Panc1 (cell line): ENCODE measurements at regions not wholly inside any gene's neighbourhood (a gene's known extent, or its start where the extent isn't known, plus 50 kb on each side); places are given as distances from the start of the nearest gene placed in this dataset.

Experiments used
- ATAC-seq: fragments of 200-7000 bp; cut with Tn5 transposase; 2 replicates; pipeline ENCODE4 v1.9.1; 2020; ENCODE audit warnings: mild to moderate bottlenecking, moderate library complexity
- BruUV-seq: library from RNA; stranded (reverse); fragments of 400-500 nt; replicated peaks from 2 replicates; lab custom pipeline; 2021; lab: Mats Ljungman, UMichigan
- CTCF ChIA-PET: fragments of 300-600 bp; sonication (Branson Sonifier 250); formaldehyde crosslinking; loops from one replicate; lab custom pipeline; 2022; ENCODE audit warnings: antibody characterized with exemption; lab: Charles Lee
- POLR2A ChIA-PET: fragments of 300-600 bp; sonication (Branson Sonifier 250); formaldehyde crosslinking; loops from one replicate; lab custom pipeline; 2022; ENCODE audit warnings: antibody characterized with exemption; lab: Charles Lee
- DNase-seq: peaks from one replicate; pipeline ENCODE4 v3.0.0-alpha.2; 2010; ENCODE audit warnings: low read depth, low spot score
- H3K27ac ChIP-seq: 2 replicates; pipeline ENCODE4 v1.5.1; 2011; ENCODE audit warnings: mild to moderate bottlenecking, low read length, inconsistent platforms
- H3K27me3 ChIP-seq: fragments of 200-500 bp; sonication (Bioruptor generic); 2 replicates; pipeline ENCODE4 v1.6.0; 2014; ENCODE audit warnings: low read length, inconsistent platforms; ENCODE audit not compliant: control insufficient read depth, insufficient read depth
- H3K36me3 ChIP-seq: fragments of 200-500 bp; sonication (Bioruptor generic); 2 replicates; pipeline ENCODE4 v1.5.1; 2014; ENCODE audit warnings: inconsistent platforms, mild to moderate bottlenecking, low read length, moderate library complexity; ENCODE audit not compliant: control insufficient read depth, insufficient read depth
- H3K4me1 ChIP-seq: 2 replicates; pipeline ENCODE4 v1.5.1; 2011; ENCODE audit warnings: inconsistent platforms, mild to moderate bottlenecking, low read length, moderate library complexity; ENCODE audit not compliant: control insufficient read depth, insufficient read depth
- H3K4me3 ChIP-seq, 2 experiments: 2 replicates each; pipeline ENCODE4 v1.5.1; 2011 to 2012; ENCODE audit warnings: low read depth in 2 of 2, low read length in 2 of 2, mild to moderate bottlenecking in 2 of 2, inconsistent platforms in 1 of 2, moderate library complexity in 1 of 2
- H3K9me3 ChIP-seq: fragments of 200-500 bp; sonication (Bioruptor generic); 2 replicates; pipeline ENCODE4 v1.5.1; 2014; ENCODE audit warnings: low read depth, mild to moderate bottlenecking, inconsistent platforms, low read length, moderate library complexity; ENCODE audit not compliant: control insufficient read depth, insufficient read depth
- POLR2AphosphoS5 ChIP-seq: IDR thresholded peaks from 2 replicates; pipeline ENCODE4 v1.6.1; 2012; ENCODE audit warnings: mild to moderate bottlenecking, low read depth, low read length, moderate library complexity
- SIN3A ChIP-seq: IDR thresholded peaks from 2 replicates; pipeline ENCODE4 v1.6.1; 2012; ENCODE audit warnings: low read depth, mild to moderate bottlenecking, low read length, moderate library complexity, borderline replicate concordance; ENCODE audit not compliant: insufficient read depth
- TCF7L2 ChIP-seq: IDR thresholded peaks from 2 replicates; pipeline ENCODE4 v1.6.1; 2011; ENCODE audit warnings: mild to moderate bottlenecking, low read depth, low read length, inconsistent platforms
- in situ Hi-C: cut with HindIII; loops from 2 replicates; pipeline ENCODE4 v1.10.0; 2016; ENCODE audit warnings: low sequenced_read_pairs, low pct_unique_long_range_greater_than_20kb
- intact Hi-C: fragments of 100-400 bp; cut with micrococcal nuclease; formaldehyde crosslinking; loops from one replicate; pipeline ENCODE4 v1.10.0; 2022; ENCODE audit not compliant: unreplicated experiment
- TF ChIP-seq, protein P1 (sequence below), 2 experiments: IDR thresholded peaks; 2 replicates each; pipeline ENCODE4 v1.6.1; 2011 to 2012; ENCODE audit warnings: low read depth in 2 of 2, control low read depth in 1 of 2, low read length in 1 of 2, mild to moderate bottlenecking in 1 of 2, moderate library complexity in 1 of 2; ENCODE audit not compliant: insufficient read depth in 1 of 2
- TF ChIP-seq, protein P2 (sequence below): fragments of 450-650 bp; IDR thresholded peaks from 2 replicates; pipeline ENCODE4 v1.5.1; 2017; ENCODE audit warnings: mild to moderate bottlenecking

DNA sequence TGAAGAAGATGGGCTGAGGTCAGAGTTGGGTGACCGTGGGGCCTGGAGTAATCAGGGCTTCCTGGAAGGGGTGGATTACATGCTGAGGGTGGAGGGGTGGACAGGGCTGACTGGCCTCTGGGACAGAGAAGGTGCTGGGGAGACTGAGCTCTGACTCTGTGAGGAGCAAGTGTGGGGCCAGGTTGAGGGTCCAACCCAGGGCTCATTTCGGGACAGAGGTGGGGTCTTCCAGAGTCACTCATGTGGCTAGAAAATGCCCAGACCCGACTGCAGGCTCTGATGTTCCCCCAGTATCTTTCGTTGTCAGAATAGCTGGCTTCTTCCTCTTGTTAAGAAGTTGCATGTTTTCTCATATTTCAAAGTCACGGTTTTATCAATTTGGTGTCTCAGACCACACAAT, 311.8 kb downstream of the PTPRU start:
- in situ Hi-C loops, result no loop called here
- TF ChIP-seq SIN3A (no peak), TCF7L2 (no peak), POLR2AphosphoS5 (no peak)
- TF ChIP-seq, protein P1, sequence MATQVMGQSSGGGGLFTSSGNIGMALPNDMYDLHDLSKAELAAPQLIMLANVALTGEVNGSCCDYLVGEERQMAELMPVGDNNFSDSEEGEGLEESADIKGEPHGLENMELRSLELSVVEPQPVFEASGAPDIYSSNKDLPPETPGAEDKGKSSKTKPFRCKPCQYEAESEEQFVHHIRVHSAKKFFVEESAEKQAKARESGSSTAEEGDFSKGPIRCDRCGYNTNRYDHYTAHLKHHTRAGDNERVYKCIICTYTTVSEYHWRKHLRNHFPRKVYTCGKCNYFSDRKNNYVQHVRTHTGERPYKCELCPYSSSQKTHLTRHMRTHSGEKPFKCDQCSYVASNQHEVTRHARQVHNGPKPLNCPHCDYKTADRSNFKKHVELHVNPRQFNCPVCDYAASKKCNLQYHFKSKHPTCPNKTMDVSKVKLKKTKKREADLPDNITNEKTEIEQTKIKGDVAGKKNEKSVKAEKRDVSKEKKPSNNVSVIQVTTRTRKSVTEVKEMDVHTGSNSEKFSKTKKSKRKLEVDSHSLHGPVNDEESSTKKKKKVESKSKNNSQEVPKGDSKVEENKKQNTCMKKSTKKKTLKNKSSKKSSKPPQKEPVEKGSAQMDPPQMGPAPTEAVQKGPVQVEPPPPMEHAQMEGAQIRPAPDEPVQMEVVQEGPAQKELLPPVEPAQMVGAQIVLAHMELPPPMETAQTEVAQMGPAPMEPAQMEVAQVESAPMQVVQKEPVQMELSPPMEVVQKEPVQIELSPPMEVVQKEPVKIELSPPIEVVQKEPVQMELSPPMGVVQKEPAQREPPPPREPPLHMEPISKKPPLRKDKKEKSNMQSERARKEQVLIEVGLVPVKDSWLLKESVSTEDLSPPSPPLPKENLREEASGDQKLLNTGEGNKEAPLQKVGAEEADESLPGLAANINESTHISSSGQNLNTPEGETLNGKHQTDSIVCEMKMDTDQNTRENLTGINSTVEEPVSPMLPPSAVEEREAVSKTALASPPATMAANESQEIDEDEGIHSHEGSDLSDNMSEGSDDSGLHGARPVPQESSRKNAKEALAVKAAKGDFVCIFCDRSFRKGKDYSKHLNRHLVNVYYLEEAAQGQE (IDR thresholded peaks at IDR 0.05; ENCODE audit: insufficient read depth in 1 of 2, low read depth in 2 of 2, low read length in 1 of 2), result no peak
- TF ChIP-seq, protein P2, sequence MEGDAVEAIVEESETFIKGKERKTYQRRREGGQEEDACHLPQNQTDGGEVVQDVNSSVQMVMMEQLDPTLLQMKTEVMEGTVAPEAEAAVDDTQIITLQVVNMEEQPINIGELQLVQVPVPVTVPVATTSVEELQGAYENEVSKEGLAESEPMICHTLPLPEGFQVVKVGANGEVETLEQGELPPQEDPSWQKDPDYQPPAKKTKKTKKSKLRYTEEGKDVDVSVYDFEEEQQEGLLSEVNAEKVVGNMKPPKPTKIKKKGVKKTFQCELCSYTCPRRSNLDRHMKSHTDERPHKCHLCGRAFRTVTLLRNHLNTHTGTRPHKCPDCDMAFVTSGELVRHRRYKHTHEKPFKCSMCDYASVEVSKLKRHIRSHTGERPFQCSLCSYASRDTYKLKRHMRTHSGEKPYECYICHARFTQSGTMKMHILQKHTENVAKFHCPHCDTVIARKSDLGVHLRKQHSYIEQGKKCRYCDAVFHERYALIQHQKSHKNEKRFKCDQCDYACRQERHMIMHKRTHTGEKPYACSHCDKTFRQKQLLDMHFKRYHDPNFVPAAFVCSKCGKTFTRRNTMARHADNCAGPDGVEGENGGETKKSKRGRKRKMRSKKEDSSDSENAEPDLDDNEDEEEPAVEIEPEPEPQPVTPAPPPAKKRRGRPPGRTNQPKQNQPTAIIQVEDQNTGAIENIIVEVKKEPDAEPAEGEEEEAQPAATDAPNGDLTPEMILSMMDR, result no peak
- Histone ChIP-seq H3K4me3 (no peak overlapping the region), H3K9me3 (no peaks in the 10 kb centered on the region), H3K36me3 (no peaks in the 10 kb centered on the region), H3K4me1 (no peaks in the 10 kb centered on the region), H3K27ac (no peak overlapping the region), H3K27me3 (no peaks in the 10 kb centered on the region)
- intact Hi-C loops, result no loop called here
- CTCF ChIA-PET, result no interaction called here
- ATAC-seq, result no peak
- POLR2A ChIA-PET, result no interaction called here
- DNase-seq, result no peak
- BruUV-seq, result no TSS peak

DNA sequence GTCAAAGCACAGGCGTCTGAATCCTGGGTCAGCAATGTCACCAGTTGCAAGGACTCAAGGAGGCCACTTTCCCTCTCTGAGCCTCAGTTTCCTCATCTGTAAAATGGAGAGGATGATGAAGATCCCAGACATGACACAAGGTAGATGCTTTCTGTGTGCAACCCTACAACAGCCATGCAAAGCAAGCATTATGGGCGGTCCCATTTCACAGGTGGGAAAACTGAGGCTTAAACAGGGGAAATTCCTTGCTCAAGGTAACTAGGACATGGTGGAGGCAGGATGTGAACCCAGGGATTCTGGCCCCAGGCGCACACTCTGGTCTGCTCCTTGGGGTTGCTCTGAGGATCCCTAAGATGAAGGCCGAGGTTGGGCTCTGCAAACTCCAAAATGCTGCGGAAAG, 311.0 kb downstream of the PTPRU start:
- H3K4me3 ChIP-seq, result no peak overlapping the region
- no peak overlapping the region for H3K27ac ChIP-seq
- ChIA-PET POLR2A (no interaction called here), CTCF (no interaction called here)
- H3K9me3 ChIP-seq, result no peaks in the 10 kb centered on the region
- no peak for ATAC-seq
- TF ChIP-seq SIN3A (no peak), TCF7L2 (no peak), POLR2AphosphoS5 (no peak)
- TF ChIP-seq, protein P1 (IDR thresholded peaks at IDR 0.05; ENCODE audit: insufficient read depth in 1 of 2, low read depth in 2 of 2, low read length in 1 of 2), result no peak
- TF ChIP-seq, protein P2, result no peak
- BruUV-seq, result no TSS peak
- no peaks in the 10 kb centered on the region for H3K36me3 ChIP-seq
- intact Hi-C loops (no loop called here), in situ Hi-C loops (no loop called here)
- H3K4me1 ChIP-seq, result no peaks in the 10 kb centered on the region
- H3K27me3 ChIP-seq, result no peaks in the 10 kb centered on the region
- DNase-seq, result no peak
